ENCODE measurements at regions not wholly inside any gene's neighbourhood (a gene's known extent, or its start where the extent isn't known, plus 50 kb on each side); places are given as distances from the start of the nearest gene placed in this dataset.

DNA sequence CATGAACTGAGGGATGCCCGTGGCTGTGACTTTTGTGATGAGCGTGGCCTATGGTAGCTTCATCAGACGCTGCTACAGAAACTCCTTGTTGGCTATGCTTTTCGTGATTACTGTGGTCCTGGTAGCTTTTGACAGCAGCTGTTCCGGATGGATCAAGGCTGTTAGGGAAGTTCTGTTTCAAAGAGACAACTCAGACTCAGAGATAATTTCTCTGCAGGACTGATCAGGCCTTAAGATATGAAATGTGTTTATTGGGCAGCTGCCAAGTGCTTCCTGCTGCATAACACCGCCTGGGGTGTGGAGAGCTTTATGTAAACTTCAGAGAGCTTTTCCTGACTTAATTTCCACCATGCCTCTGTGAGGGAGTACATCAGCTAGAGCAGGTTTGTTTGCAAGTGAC, 243.8 kb downstream of the TSN start (continued):
- TF ChIP-seq, protein P1, sequence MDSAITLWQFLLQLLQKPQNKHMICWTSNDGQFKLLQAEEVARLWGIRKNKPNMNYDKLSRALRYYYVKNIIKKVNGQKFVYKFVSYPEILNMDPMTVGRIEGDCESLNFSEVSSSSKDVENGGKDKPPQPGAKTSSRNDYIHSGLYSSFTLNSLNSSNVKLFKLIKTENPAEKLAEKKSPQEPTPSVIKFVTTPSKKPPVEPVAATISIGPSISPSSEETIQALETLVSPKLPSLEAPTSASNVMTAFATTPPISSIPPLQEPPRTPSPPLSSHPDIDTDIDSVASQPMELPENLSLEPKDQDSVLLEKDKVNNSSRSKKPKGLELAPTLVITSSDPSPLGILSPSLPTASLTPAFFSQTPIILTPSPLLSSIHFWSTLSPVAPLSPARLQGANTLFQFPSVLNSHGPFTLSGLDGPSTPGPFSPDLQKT (IDR thresholded peaks at IDR 0.05; ENCODE audit: borderline replicate concordance, low read depth, low read length) = no peak
- TF ChIP-seq ZIC2 (tag by site-specific recombination; IDR thresholded peaks at IDR 0.05) (peak; percentile 70), TCF7L2 (IDR thresholded peaks at IDR 0.05; ENCODE audit: borderline replicate concordance, low read depth, low read length) (peak; percentile 68), FEZF1 (tag by site-specific recombination; IDR thresholded peaks at IDR 0.05) (peak; percentile 43; the same call in 1 of the 2 replicates), KLF9 (tag by site-specific recombination; IDR thresholded peaks at IDR 0.05; ENCODE audit: low read depth) (no peak), ZNF596 (tag by site-specific recombination; IDR thresholded peaks at IDR 0.05) (no peak), ZNF140 (tag by site-specific recombination; IDR thresholded peaks at IDR 0.05) (no peak), ZNF341 (tag by site-specific recombination; IDR thresholded peaks at IDR 0.05; ENCODE audit: low read depth) (peak; percentile 52), ZNF394 (tag by site-specific recombination; IDR thresholded peaks at IDR 0.05; ENCODE audit: borderline replicate concordance) (no peak), ZNF48 (tag by site-specific recombination; IDR thresholded peaks at IDR 0.05) (no peak), OSR2 (tag by site-specific recombination; IDR thresholded peaks at IDR 0.05) (peak; percentile 91), ZNF416 (tag by site-specific recombination; IDR thresholded peaks at IDR 0.05) (no peak), ZNF202 (tag by site-specific recombination; IDR thresholded peaks at IDR 0.05; ENCODE audit: borderline replicate concordance) (no peak), SP2 (tag by site-specific recombination; IDR thresholded peaks at IDR 0.05) (no peak), ZNF174 (tag by site-specific recombination; IDR thresholded peaks at IDR 0.05) (no peak)
- TF ChIP-seq, protein P2, sequence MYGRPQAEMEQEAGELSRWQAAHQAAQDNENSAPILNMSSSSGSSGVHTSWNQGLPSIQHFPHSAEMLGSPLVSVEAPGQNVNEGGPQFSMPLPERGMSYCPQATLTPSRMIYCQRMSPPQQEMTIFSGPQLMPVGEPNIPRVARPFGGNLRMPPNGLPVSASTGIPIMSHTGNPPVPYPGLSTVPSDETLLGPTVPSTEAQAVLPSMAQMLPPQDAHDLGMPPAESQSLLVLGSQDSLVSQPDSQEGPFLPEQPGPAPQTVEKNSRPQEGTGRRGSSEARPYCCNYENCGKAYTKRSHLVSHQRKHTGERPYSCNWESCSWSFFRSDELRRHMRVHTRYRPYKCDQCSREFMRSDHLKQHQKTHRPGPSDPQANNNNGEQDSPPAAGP (tag by site-specific recombination; IDR thresholded peaks at IDR 0.05) = no peak
- TF ChIP-seq, protein P3, sequence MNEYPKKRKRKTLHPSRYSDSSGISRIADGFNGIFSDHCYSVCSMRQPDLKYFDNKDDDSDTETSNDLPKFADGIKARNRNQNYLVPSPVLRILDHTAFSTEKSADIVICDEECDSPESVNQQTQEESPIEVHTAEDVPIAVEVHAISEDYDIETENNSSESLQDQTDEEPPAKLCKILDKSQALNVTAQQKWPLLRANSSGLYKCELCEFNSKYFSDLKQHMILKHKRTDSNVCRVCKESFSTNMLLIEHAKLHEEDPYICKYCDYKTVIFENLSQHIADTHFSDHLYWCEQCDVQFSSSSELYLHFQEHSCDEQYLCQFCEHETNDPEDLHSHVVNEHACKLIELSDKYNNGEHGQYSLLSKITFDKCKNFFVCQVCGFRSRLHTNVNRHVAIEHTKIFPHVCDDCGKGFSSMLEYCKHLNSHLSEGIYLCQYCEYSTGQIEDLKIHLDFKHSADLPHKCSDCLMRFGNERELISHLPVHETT (tag by site-specific recombination; IDR thresholded peaks at IDR 0.05) = no peak
- TF ChIP-seq, protein P4, sequence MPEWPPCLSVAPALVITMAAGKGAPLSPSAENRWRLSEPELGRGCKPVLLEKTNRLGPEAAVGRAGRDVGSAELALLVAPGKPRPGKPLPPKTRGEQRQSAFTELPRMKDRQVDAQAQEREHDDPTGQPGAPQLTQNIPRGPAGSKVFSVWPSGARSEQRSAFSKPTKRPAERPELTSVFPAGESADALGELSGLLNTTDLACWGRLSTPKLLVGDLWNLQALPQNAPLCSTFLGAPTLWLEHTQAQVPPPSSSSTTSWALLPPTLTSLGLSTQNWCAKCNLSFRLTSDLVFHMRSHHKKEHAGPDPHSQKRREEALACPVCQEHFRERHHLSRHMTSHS (tag by site-specific recombination; IDR thresholded peaks at IDR 0.05) = no peak
- TF ChIP-seq, protein P5, sequence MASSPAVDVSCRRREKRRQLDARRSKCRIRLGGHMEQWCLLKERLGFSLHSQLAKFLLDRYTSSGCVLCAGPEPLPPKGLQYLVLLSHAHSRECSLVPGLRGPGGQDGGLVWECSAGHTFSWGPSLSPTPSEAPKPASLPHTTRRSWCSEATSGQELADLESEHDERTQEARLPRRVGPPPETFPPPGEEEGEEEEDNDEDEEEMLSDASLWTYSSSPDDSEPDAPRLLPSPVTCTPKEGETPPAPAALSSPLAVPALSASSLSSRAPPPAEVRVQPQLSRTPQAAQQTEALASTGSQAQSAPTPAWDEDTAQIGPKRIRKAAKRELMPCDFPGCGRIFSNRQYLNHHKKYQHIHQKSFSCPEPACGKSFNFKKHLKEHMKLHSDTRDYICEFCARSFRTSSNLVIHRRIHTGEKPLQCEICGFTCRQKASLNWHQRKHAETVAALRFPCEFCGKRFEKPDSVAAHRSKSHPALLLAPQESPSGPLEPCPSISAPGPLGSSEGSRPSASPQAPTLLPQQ (tag by site-specific recombination; IDR thresholded peaks at IDR 0.05) = no peak
- TF ChIP-seq, protein P6, sequence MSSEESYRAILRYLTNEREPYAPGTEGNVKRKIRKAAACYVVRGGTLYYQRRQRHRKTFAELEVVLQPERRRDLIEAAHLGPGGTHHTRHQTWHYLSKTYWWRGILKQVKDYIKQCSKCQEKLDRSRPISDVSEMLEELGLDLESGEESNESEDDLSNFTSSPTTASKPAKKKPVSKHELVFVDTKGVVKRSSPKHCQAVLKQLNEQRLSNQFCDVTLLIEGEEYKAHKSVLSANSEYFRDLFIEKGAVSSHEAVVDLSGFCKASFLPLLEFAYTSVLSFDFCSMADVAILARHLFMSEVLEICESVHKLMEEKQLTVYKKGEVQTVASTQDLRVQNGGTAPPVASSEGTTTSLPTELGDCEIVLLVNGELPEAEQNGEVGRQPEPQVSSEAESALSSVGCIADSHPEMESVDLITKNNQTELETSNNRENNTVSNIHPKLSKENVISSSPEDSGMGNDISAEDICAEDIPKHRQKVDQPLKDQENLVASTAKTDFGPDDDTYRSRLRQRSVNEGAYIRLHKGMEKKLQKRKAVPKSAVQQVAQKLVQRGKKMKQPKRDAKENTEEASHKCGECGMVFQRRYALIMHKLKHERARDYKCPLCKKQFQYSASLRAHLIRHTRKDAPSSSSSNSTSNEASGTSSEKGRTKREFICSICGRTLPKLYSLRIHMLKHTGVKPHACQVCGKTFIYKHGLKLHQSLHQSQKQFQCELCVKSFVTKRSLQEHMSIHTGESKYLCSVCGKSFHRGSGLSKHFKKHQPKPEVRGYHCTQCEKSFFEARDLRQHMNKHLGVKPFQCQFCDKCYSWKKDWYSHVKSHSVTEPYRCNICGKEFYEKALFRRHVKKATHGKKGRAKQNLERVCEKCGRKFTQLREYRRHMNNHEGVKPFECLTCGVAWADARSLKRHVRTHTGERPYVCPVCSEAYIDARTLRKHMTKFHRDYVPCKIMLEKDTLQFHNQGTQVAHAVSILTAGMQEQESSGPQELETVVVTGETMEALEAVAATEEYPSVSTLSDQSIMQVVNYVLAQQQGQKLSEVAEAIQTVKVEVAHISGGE (tag by site-specific recombination; conservative IDR thresholded peaks at IDR 0.05; ENCODE audit: low read depth) = no peak
- TF ChIP-seq, protein P7, sequence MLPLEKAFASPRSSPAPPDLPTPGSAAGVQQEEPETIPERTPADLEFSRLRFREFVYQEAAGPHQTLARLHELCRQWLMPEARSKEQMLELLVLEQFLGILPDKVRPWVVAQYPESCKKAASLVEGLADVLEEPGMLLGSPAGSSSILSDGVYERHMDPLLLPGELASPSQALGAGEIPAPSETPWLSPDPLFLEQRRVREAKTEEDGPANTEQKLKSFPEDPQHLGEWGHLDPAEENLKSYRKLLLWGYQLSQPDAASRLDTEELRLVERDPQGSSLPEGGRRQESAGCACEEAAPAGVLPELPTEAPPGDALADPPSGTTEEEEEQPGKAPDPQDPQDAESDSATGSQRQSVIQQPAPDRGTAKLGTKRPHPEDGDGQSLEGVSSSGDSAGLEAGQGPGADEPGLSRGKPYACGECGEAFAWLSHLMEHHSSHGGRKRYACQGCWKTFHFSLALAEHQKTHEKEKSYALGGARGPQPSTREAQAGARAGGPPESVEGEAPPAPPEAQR (tag by site-specific recombination; IDR thresholded peaks at IDR 0.05) = no peak
- TF ChIP-seq, protein P8, sequence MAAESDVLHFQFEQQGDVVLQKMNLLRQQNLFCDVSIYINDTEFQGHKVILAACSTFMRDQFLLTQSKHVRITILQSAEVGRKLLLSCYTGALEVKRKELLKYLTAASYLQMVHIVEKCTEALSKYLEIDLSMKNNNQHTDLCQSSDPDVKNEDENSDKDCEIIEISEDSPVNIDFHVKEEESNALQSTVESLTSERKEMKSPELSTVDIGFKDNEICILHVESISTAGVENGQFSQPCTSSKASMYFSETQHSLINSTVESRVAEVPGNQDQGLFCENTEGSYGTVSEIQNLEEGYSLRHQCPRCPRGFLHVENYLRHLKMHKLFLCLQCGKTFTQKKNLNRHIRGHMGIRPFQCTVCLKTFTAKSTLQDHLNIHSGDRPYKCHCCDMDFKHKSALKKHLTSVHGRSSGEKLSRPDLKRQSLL (tag by site-specific recombination; IDR thresholded peaks at IDR 0.05) = no peak
